ENCODE measurements at regions not wholly inside any gene's neighbourhood (a gene's known extent, or its start where the extent isn't known, plus 50 kb on each side); places are given as distances from the start of the nearest gene placed in this dataset.

GRCh38 chr6:8361259-8361658 is 74.1 kb downstream of the SLC35B3 start:
- no peaks in the 10 kb centered on the region for H3K27me3 Mint-ChIP-seq
- H3K4me1 Mint-ChIP-seq: no peaks in the 10 kb centered on the region

GRCh38 chr6:8352966-8353340 is 82.4 kb downstream of the SLC35B3 start:
- H3K9me3 Mint-ChIP-seq: no peaks in the 10 kb centered on the region
- no peak for DNase-seq
- CTCF ChIA-PET: no interaction called here
- no peaks in the 10 kb centered on the region for H3K36me3 Mint-ChIP-seq
- H3K4me1 Mint-ChIP-seq: no peaks in the 10 kb centered on the region
- H3K4me3 Mint-ChIP-seq: no peak overlapping the region
- no peaks in the 10 kb centered on the region for H3K27me3 Mint-ChIP-seq
- no peak overlapping the region for H3K27ac Mint-ChIP-seq

More at GRCh38 chr6:8361259-8361658, 74.1 kb downstream of the SLC35B3 start:
- Mint-ChIP-seq H3K36me3 (no peaks in the 10 kb centered on the region), H3K27ac (no peak overlapping the region), H3K9me3 (no peaks in the 10 kb centered on the region), H3K4me3 (no peak overlapping the region)
- DNase-seq: no peak
- CTCF ChIA-PET: no interaction called here

DNA sequence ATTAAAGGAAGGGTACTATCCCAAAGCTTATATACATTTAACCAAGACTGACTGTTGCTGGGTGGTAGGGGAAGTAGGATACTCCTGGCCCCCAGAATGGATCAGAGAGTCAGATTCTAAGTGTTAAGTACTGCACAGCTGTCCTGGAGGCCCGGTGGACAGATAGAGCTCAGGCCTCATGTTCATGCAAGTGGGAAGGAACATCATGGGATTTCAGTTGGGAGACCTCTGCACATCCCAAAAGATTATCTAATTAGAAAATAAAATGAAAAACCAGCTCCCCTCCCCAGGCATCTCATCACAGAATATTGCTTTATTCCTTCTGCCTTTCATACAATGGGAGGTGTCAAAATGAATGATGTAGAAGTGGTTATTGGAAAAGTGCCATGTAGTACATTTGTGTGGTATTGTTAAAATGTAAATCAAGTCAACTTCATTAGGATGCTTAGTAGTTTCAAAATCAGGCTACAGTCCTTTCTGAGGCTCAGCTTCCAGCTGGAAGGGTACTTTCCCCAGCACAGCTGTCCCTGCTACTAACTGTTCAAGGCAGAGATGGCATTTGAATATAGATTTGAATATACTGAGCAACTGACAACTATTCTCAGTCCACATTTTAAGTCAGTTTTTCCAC is 82.9 kb downstream of the SLC35B3 start:
- H3K9me3 Mint-ChIP-seq: no peaks in the 10 kb centered on the region
- no peaks in the 10 kb centered on the region for H3K4me1 Mint-ChIP-seq
- no peak overlapping the region for H3K4me3 Mint-ChIP-seq
- no peak for DNase-seq
- no peaks in the 10 kb centered on the region for H3K36me3 Mint-ChIP-seq
- CTCF ChIA-PET: no interaction called here
- H3K27ac Mint-ChIP-seq: no peak overlapping the region
- no peaks in the 10 kb centered on the region for H3K27me3 Mint-ChIP-seq

DNA sequence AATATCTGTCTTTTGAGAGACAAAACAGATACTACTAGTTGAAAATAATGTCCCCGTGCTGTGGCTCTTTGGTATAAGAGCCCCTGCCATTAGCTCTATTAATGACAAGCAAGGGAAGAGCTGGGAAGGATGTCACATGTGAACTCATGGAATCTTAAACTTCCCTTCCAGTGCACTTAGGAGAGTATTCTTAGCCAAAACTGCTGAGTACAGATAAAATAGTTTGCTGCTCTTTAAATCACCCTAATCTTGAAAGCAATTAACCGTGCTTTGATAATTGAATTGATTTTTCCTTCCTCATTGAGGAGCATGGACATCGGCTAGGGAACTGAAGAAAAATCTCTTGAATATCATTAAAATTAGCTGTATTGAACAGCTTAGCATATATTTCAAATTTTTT is 91.7 kb downstream of the SLC35B3 start:
- Mint-ChIP-seq H3K4me3 (no peak overlapping the region), H3K4me1 (no peaks in the 10 kb centered on the region), H3K27me3 (no peaks in the 10 kb centered on the region), H3K9me3 (peaks cover 4% of the 10 kb centered on the region), H3K27ac (no peak overlapping the region), H3K36me3 (no peaks in the 10 kb centered on the region)
- CTCF ChIA-PET: no interaction called here
- no peak for DNase-seq

DNA sequence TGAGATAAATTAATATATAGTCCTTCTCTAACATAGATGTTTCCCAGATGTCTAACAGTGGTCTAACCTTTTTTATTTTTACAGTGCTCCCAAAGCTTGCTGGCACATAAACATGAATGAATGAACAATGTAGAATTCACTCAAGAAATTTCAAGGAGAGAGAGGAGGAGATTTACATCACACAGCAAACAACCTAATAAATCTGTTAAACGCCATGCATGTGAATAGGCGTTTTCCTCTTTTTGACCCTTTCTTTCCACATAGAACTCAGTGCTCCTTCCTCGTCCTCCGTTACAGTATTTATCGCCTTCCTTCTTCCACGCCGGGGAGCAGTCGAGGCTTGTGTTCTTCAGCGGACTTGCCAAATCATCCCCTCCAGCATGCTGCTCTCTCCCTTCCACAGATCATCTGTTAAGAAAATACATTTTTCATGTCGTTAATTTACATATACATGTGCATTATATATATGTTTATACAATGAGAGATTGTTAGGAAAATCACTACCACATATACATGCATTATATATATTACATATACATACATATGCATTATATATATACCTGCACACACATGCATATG is 93.0 kb downstream of the SLC35B3 start:
- Mint-ChIP-seq H3K27me3 (no peaks in the 10 kb centered on the region), H3K9me3 (peaks cover 4% of the 10 kb centered on the region), H3K36me3 (no peaks in the 10 kb centered on the region), H3K4me1 (no peaks in the 10 kb centered on the region), H3K27ac (no peak overlapping the region), H3K4me3 (no peak overlapping the region)
- DNase-seq: no peak
- CTCF ChIA-PET: no interaction called here

DNA sequence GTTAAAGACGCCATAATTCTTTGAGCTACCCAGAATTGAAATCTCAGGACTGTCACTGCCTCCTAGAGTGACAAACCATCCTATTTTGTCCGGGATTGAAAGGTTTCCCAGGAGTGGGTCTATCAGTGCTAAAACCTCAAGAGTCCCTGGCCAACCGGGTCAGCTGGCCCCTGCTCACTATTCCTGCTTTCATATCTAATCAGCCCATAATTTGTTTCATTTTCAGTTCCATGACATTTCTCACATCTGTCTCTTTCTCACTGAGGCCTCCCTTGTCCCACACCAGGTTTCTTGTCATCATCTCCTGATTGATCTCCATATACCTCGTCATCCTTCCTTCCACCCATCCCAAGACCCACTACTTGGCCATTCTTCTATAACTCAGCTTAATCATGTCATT is 98.2 kb downstream of the SLC35B3 start:
- no peaks in the 10 kb centered on the region for H3K36me3 Mint-ChIP-seq
- no peak overlapping the region for H3K4me3 Mint-ChIP-seq
- H3K4me1 Mint-ChIP-seq: no peaks in the 10 kb centered on the region
- no peaks in the 10 kb centered on the region for H3K27me3 Mint-ChIP-seq
- DNase-seq: no peak
- no peak overlapping the region for H3K27ac Mint-ChIP-seq
- CTCF ChIA-PET: no interaction called here
- H3K9me3 Mint-ChIP-seq: no peaks in the 10 kb centered on the region

DNA sequence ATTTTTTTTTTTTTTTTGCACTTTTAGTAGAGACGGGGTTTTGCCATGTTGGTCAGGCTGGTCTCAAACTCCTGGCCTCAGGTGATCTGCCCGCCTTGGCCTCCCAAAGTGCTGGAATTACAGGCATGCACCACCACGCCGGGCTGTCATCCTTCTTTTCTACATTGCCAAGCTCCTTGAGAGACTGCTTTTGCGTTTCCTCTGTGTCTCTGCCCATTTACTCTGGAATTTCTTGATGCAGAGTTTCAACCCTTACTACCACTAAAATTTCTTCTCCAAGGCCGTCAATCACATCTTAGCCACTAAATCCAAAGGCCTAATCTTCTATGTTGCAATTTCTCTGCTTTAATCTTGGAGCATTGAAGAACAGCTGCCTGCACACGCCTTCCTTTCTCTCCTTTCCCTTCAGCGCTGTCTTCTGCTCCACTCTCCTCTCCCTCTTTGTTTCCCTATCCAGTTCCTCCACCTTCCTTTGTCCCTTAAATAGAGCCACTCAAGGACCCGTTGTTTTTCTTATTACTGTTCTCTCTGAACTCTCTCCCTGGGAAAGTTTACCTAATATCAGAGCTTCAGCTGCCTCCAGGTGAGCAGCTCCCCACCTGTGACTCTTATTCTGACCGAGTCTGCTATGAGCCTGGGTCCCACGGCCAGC is 98.8 kb downstream of the SLC35B3 start:
- H3K4me1 Mint-ChIP-seq: no peaks in the 10 kb centered on the region
- H3K36me3 Mint-ChIP-seq: no peaks in the 10 kb centered on the region
- H3K27me3 Mint-ChIP-seq: no peaks in the 10 kb centered on the region
- DNase-seq: no peak
- CTCF ChIA-PET: no interaction called here
- no peak overlapping the region for H3K27ac Mint-ChIP-seq
- no peaks in the 10 kb centered on the region for H3K9me3 Mint-ChIP-seq
- H3K4me3 Mint-ChIP-seq: no peak overlapping the region

DNA sequence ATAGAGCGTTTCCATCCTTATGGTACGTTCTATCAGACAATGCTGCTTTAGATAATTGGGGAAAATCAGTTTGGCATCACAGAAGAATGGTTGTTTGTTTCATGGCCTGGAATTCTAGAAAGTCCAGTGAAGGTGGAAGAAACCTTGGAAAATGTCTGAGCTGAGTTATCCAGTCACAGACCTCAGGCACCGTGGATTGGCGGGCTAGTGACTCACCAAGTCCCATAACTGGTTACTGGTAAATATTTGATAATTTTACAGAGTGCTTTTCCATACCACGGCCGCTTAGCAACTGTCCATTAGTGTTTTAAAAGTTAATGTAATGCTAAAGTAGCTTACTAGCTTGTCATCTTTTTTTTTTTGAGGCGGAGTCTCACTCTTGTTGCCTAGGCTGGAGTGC is 99.4 kb downstream of the SLC35B3 start:
- no peaks in the 10 kb centered on the region for H3K36me3 Mint-ChIP-seq
- DNase-seq: no peak
- CTCF ChIA-PET: no interaction called here
- H3K9me3 Mint-ChIP-seq: no peaks in the 10 kb centered on the region
- H3K27me3 Mint-ChIP-seq: no peaks in the 10 kb centered on the region
- no peak overlapping the region for H3K27ac Mint-ChIP-seq
- H3K4me1 Mint-ChIP-seq: no peaks in the 10 kb centered on the region
- no peak overlapping the region for H3K4me3 Mint-ChIP-seq

DNA sequence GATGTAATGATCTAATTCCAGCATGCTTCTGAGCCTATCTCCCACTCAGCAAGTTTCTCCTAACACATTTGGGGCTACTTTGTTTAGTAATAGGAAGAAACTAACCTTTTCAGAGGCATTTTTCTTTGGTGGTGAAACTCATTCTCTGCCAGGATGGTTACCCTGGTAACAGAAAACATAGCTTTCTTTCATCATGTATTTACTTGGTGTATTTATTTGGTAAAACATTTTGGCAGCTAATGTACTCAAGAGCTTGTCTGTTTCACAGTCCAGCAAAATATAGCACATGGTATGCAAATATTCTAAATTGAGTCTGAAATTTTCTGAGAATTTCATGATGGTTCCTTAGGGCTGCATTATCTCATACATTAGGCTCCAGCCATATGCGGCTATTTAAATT is 100.0 kb downstream of the SLC35B3 start:
- no peaks in the 10 kb centered on the region for H3K9me3 Mint-ChIP-seq
- CTCF ChIA-PET: no interaction called here
- no peaks in the 10 kb centered on the region for H3K36me3 Mint-ChIP-seq
- H3K4me1 Mint-ChIP-seq: no peaks in the 10 kb centered on the region
- H3K27ac Mint-ChIP-seq: no peak overlapping the region
- no peak overlapping the region for H3K4me3 Mint-ChIP-seq
- H3K27me3 Mint-ChIP-seq: no peaks in the 10 kb centered on the region
- no peak for DNase-seq

GRCh38 chr6:8334113-8334512 is 101.2 kb downstream of the SLC35B3 start:
- Mint-ChIP-seq H3K9me3 (no peaks in the 10 kb centered on the region), H3K4me3 (no peak overlapping the region), H3K36me3 (no peaks in the 10 kb centered on the region), H3K4me1 (no peaks in the 10 kb centered on the region), H3K27me3 (no peaks in the 10 kb centered on the region), H3K27ac (no peak overlapping the region)
- CTCF ChIA-PET: no interaction called here
- DNase-seq: no peak

GRCh38 chr6:8329562-8329961 is 105.8 kb downstream of the SLC35B3 start:
- H3K4me1 Mint-ChIP-seq: no peaks in the 10 kb centered on the region
- no peaks in the 10 kb centered on the region for H3K27me3 Mint-ChIP-seq
- no peak overlapping the region for H3K27ac Mint-ChIP-seq
- CTCF ChIA-PET: no interaction called here
- no peak overlapping the region for H3K4me3 Mint-ChIP-seq
- no peaks in the 10 kb centered on the region for H3K9me3 Mint-ChIP-seq
- no peaks in the 10 kb centered on the region for H3K36me3 Mint-ChIP-seq
- DNase-seq: no peak

GRCh38 chr6:8325743-8326142 is 109.6 kb downstream of the SLC35B3 start:
- CTCF ChIA-PET: no interaction called here
- H3K27ac Mint-ChIP-seq: no peak overlapping the region
- no peaks in the 10 kb centered on the region for H3K36me3 Mint-ChIP-seq
- no peaks in the 10 kb centered on the region for H3K9me3 Mint-ChIP-seq
- H3K4me1 Mint-ChIP-seq: no peaks in the 10 kb centered on the region
- no peak overlapping the region for H3K4me3 Mint-ChIP-seq
- no peaks in the 10 kb centered on the region for H3K27me3 Mint-ChIP-seq
- DNase-seq: no peak

GRCh38 chr6:8322659-8323058 is 112.7 kb downstream of the SLC35B3 start:
- Mint-ChIP-seq H3K27me3 (no peaks in the 10 kb centered on the region), H3K27ac (no peak overlapping the region), H3K4me3 (no peak overlapping the region), H3K9me3 (no peaks in the 10 kb centered on the region), H3K4me1 (no peaks in the 10 kb centered on the region), H3K36me3 (no peaks in the 10 kb centered on the region)
- CTCF ChIA-PET: no interaction called here
- DNase-seq: no peak

- Mint-ChIP-seq H3K36me3 (no peaks in the 10 kb centered on the region), H3K9me3 (no peaks in the 10 kb centered on the region), H3K4me3 (no peak overlapping the region), H3K27me3 (no peaks in the 10 kb centered on the region), H3K27ac (no peak overlapping the region), H3K4me1 (no peaks in the 10 kb centered on the region)
- DNase-seq: no peak
- CTCF ChIA-PET: no interaction called here
Observed at GRCh38 chr6:8321671-8322404, 113.5 kb downstream of the SLC35B3 start.

DNA sequence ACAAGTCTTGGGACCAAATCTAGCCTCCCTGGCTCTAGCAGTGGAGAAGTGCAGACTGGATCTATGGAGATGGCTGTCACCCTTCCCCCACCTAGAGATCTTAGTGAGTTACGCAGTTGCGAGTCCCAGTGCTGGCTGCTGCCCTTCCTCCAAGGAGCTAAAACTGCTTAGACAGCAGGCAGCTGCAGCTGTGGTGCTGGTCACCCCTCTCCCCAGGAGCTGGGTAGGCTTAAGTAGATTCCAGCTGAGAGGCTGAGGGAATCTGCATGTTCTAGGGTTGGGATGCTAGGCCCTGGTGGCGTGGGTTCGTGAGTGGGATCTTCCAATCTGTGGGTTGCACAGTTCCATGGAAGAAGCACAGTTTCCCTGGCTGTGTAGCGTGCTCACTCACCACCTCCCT is 120.2 kb downstream of the SLC35B3 start:
- no peaks in the 10 kb centered on the region for H3K4me1 Mint-ChIP-seq
- CTCF ChIA-PET: no interaction called here
- no peaks in the 10 kb centered on the region for H3K36me3 Mint-ChIP-seq
- H3K4me3 Mint-ChIP-seq: no peak overlapping the region
- no peaks in the 10 kb centered on the region for H3K27me3 Mint-ChIP-seq
- peaks cover 14% of the 10 kb centered on the region for H3K9me3 Mint-ChIP-seq
- DNase-seq: no peak
- no peak overlapping the region for H3K27ac Mint-ChIP-seq

Data from activated naive CD4-positive, alpha-beta T cell treated with anti-CD3 and anti-CD28 coated beads, Interleukin-2, amount 10 ng/mL, durations not matched to agents 7 days and 5 days (primary cell).